Pancreas (tissue), 10 donors: ENCODE measurements at regions not wholly inside any gene's neighbourhood (a gene's known extent, or its start where the extent isn't known, plus 50 kb on each side); places are given as distances from the start of the nearest gene placed in this dataset.

Source experiments
- ATAC-seq, 4 donors: fragments of 200-7000 bp; cut with Tn5 transposase; one replicate each; pipeline versions ENCODE4 v1.8.0 to v1.9.1; 2020; ENCODE audit warnings: mild to moderate bottlenecking in 4 of 4, moderate library complexity in 4 of 4
- DNase-seq, 6 donors: peaks; one replicate each; pipeline ENCODE4 v3.0.0-alpha.2; 2020
- FAIRE-seq: peaks from 2 replicates; lab custom pipeline; 2012; peaks lifted over from hg19 to GRCh38; lab: Jason Lieb, UNC
- H3K27ac ChIP-seq, 4 donors: fragments of 200-600 bp; sonication (generic); 1 replicate in 3 of 4; 2 replicates in 1 of 4; pipeline versions ENCODE4 v1.5.0 to v1.8.0; 2020
- H3K27me3 ChIP-seq, 4 donors: fragments of 200-600 bp; one replicate each; pipeline ENCODE4 v1.8.0; 2021
- H3K36me3 ChIP-seq, 3 donors: fragments of 200-600 bp; sonication (generic) in 1 of 3; one replicate each; pipeline versions ENCODE4 v1.5.0 to v1.8.0; 2020 to 2021
- H3K4me1 ChIP-seq, 3 donors: fragments of 200-600 bp; one replicate each; pipeline ENCODE4 v1.8.0; 2021
- H3K4me3 ChIP-seq, 4 donors: fragments of 200-600 bp; sonication (generic) in 2 of 4; one replicate each; pipeline versions ENCODE4 v1.5.0 to v1.8.0; 2020 to 2021
- H3K9me3 ChIP-seq, 4 donors: fragments of 200-600 bp; one replicate each; pipeline ENCODE4 v1.8.0; 2021
- CTCF ChIP-seq, 4 donors: fragments of 200-600 bp; sonication (generic) in 3 of 4; IDR thresholded peaks; one replicate each; pipeline versions ENCODE4 v1.5.0 to v1.8.0; 2021; ENCODE audit warnings: antibody characterized with exemption in 4 of 4
- WGBS, 2 donors: extraction: QIAGEN DNeasy Blood & Tissue Kit; methylation state at CpG; one replicate each; pipeline ENCODE4 v1.1.7; 2013; 5-methylcytosine and 5-hydroxymethylcytosine counted together
- intact Hi-C, 3 donors: fragments of 100-400 bp; cut with DNase I; formaldehyde crosslinking; loops; one replicate each; pipeline versions ENCODE4 v1.11.1 to v1.14.2; 2022
- donor health status: healthy with polysubstance abuse.
- donor health status: DM: no; HTN: no; CAD: no; lungs with moderate emphysema.
- donor health status: DM: no; HTN: no; CAD: no.
- donor health status: control.
- donor health status: control.
- donor health status: Bipolar disorder and iron deficiency.
- donor health status: DM: yes; HTN: yes; CAD: no.
- donor health status: DM: no; HTN: no; CAD: no.
- donor health status: DM: no; HTN: no; CAD: no.
- donor health status: DM: yes; HTN: yes; CAD: no.

- no peak for TF ChIP-seq CTCF (IDR thresholded peaks at IDR 0.05)
- H3K27ac ChIP-seq = no peak overlapping the region
- H3K4me3 ChIP-seq = no peak overlapping the region
- H3K4me1 ChIP-seq = no peaks in the 10 kb centered on the region
- peaks cover 0 to 6% (median 0%) of the 10 kb centered on the region in 4 donors for H3K27me3 ChIP-seq
- FAIRE-seq = no peak
- DNase-seq = no peak
- 50 to 53% methylated on average over 4 of the region's 4 CpGs for WGBS, 2 donors
- intact Hi-C loops = no loop called here
- no peak for ATAC-seq
- H3K36me3 ChIP-seq = no peaks in the 10 kb centered on the region
- H3K9me3 ChIP-seq = no peaks in the 10 kb centered on the region
Measured at GRCh38 chr16:17654142-17654541, 183.4 kb upstream of the XYLT1 start.

- Histone ChIP-seq H3K4me3 (no peak overlapping the region), H3K27ac (no peak overlapping the region), H3K9me3 (no peaks in the 10 kb centered on the region), H3K36me3 (no peaks in the 10 kb centered on the region), H3K27me3 (peaks cover 0 to 2% (median 0%) of the 10 kb centered on the region in 4 donors), H3K4me1 (no peaks in the 10 kb centered on the region)
- ATAC-seq (no peak), FAIRE-seq (no peak), DNase-seq (no peak)
- intact Hi-C loops = no loop called here
- WGBS, 2 donors = 45 to 50% methylated on average over 8 of the region's 8 CpGs
- TF ChIP-seq CTCF (IDR thresholded peaks at IDR 0.05) = no peak
Measured at GRCh38 chr16:17647879-17648872, 177.4 kb upstream of the XYLT1 start.

DNA sequence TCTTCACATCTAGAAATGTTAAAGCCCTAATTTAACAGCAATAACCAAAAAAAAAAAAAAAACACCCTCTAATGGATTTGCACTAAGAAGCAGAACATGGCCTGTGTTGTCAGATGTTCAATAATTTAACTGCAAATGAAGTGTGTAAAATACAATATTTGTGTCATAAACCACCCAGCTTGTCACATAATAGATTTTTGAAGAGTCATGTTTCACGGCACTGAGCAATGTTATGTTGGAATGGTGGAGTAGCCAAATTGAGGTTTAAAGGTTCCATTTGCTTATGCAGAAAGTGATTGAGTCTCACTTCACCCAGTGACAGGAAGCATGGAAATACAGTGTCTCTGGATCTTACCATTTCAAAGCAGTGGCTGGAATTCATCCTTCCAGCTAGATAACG is 173.2 kb upstream of the XYLT1 start:
- WGBS, 2 donors = 59 to 60% methylated on average over 2 of the region's 2 CpGs
- FAIRE-seq (no peak), ATAC-seq (no peak), DNase-seq (no peak)
- H3K36me3 ChIP-seq = no peaks in the 10 kb centered on the region
- no peak overlapping the region for H3K27ac ChIP-seq
- no peaks in the 10 kb centered on the region for H3K4me1 ChIP-seq
- no peaks in the 10 kb centered on the region for H3K9me3 ChIP-seq
- intact Hi-C loops = no loop called here
- TF ChIP-seq CTCF (IDR thresholded peaks at IDR 0.05) = no peak
- no peaks in the 10 kb centered on the region for H3K27me3 ChIP-seq
- H3K4me3 ChIP-seq = no peak overlapping the region

GRCh38 chr16:17641990-17642389 is 171.2 kb upstream of the XYLT1 start:
- no peak for TF ChIP-seq CTCF (IDR thresholded peaks at IDR 0.05)
- intact Hi-C loops = no loop called here
- H3K27me3 ChIP-seq = no peaks in the 10 kb centered on the region
- no peaks in the 10 kb centered on the region for H3K36me3 ChIP-seq
- WGBS, 2 donors = 88% methylated on average over 2 of the region's 2 CpGs
- H3K27ac ChIP-seq = no peak overlapping the region
- ATAC-seq (no peak), FAIRE-seq (no peak), DNase-seq (no peak)
- no peaks in the 10 kb centered on the region for H3K4me1 ChIP-seq
- H3K4me3 ChIP-seq = no peak overlapping the region
- H3K9me3 ChIP-seq = no peaks in the 10 kb centered on the region

- TF ChIP-seq CTCF (IDR thresholded peaks at IDR 0.05) = no peak
- DNase-seq (no peak), ATAC-seq (no peak), FAIRE-seq (no peak)
- H3K27me3 ChIP-seq = no peaks in the 10 kb centered on the region
- H3K27ac ChIP-seq = no peak overlapping the region
- 32 to 41% methylated on average over 8 of the region's 8 CpGs for whole genome bisulfite sequencing, 2 donors
- H3K4me1 ChIP-seq = no peaks in the 10 kb centered on the region
- intact Hi-C loops = no loop called here
- H3K9me3 ChIP-seq = no peaks in the 10 kb centered on the region
- H3K4me3 ChIP-seq = no peak overlapping the region
- no peaks in the 10 kb centered on the region for H3K36me3 ChIP-seq
Measured at GRCh38 chr16:17638134-17638533, 167.4 kb upstream of the XYLT1 start.
